AG10803 (cell line): ENCODE measurements at regions not wholly inside any gene's neighbourhood (a gene's known extent, or its start where the extent isn't known, plus 50 kb on each side); places are given as distances from the start of the nearest gene placed in this dataset.

ENCODE experiments used
- DNase-seq: peaks from one replicate; pipeline ENCODE4 v3.0.0; 2010; ENCODE audit warnings: low read depth
- H3K4me3 ChIP-seq: 2 replicates; pipeline ENCODE4 v1.5.1; 2011; ENCODE audit warnings: mild to moderate bottlenecking, low read length, control low read depth
- CTCF ChIP-seq: conservative IDR thresholded peaks from 2 replicates; pipeline ENCODE4 v1.5.1; 2011; ENCODE audit warnings: mild to moderate bottlenecking, low read length, control low read depth, inconsistent platforms

GRCh38 chr10:63007112-63007511 lies 126.0 kb upstream of the NRBF2 start:
- no peak for DNase-seq
- no peak for TF ChIP-seq CTCF
- H3K4me3 ChIP-seq: no peak overlapping the region

GRCh38 chr10:63005246-63005645 lies 127.9 kb upstream of the NRBF2 start:
- TF ChIP-seq CTCF: no peak
- no peak overlapping the region for H3K4me3 ChIP-seq
- peak; percentile 84 for DNase-seq

GRCh38 chr10:63003816-63004453 lies 129.2 kb upstream of the NRBF2 start:
- DNase-seq: no peak
- peak; percentile 45 for TF ChIP-seq CTCF

GRCh38 chr10:62996925-62997324 lies 136.2 kb upstream of the NRBF2 start:
- H3K4me3 ChIP-seq: no peak overlapping the region
- no peak for DNase-seq
- no peak for TF ChIP-seq CTCF

More at GRCh38 chr10:63003816-63004453, 129.2 kb upstream of the NRBF2 start:
- no peak overlapping the region for H3K4me3 ChIP-seq

- H3K4me3 ChIP-seq: no peak overlapping the region
- no peak for TF ChIP-seq CTCF
- DNase-seq: no peak
These were observed 136.6 kb upstream of the NRBF2 start for GRCh38 chr10:62996516-62996915.

- no peak overlapping the region for H3K4me3 ChIP-seq
- no peak for TF ChIP-seq CTCF
- DNase-seq: peak; percentile 55
These were observed 140.0 kb upstream of the NRBF2 start for GRCh38 chr10:62993121-62993520.

- TF ChIP-seq CTCF: no peak
- no peak for DNase-seq
These were observed 140.9 kb upstream of the NRBF2 start for GRCh38 chr10:62992145-62992721.

More at GRCh38 chr10:62992145-62992721, 140.9 kb upstream of the NRBF2 start:
- no peak overlapping the region for H3K4me3 ChIP-seq
